Left kidney (tissue), 1 donor: ENCODE measurements at regions not wholly inside any gene's neighbourhood (a gene's known extent, or its start where the extent isn't known, plus 50 kb on each side); places are given as distances from the start of the nearest gene placed in this dataset.
"Not testable (repeated sequence)": the region's sequence is repeated elsewhere in the genome, so short reads cannot be mapped to it uniquely, and the experiment has no call there.

Experiments
- DNase-seq: peaks from one replicate; pipeline ENCODE4 v3.0.0-alpha.2; 2013

- not testable (repeated sequence) for DNase-seq
Measured at GRCh38 chr2:97302881-97303280, 189.9 kb downstream of the ANKRD36 start.

- not testable (repeated sequence) for DNase-seq
Measured at GRCh38 chr2:97301771-97302170, 188.8 kb downstream of the ANKRD36 start.
